ENCODE measurements at regions not wholly inside any gene's neighbourhood (a gene's known extent, or its start where the extent isn't known, plus 50 kb on each side); places are given as distances from the start of the nearest gene placed in this dataset.
A peak's percentile ranks its signal among the peaks of the same experiment; 100 is the strongest.
"Not testable (repeated sequence)": the region's sequence is repeated elsewhere in the genome, so short reads cannot be mapped to it uniquely, and the experiment has no call there.

DNA sequence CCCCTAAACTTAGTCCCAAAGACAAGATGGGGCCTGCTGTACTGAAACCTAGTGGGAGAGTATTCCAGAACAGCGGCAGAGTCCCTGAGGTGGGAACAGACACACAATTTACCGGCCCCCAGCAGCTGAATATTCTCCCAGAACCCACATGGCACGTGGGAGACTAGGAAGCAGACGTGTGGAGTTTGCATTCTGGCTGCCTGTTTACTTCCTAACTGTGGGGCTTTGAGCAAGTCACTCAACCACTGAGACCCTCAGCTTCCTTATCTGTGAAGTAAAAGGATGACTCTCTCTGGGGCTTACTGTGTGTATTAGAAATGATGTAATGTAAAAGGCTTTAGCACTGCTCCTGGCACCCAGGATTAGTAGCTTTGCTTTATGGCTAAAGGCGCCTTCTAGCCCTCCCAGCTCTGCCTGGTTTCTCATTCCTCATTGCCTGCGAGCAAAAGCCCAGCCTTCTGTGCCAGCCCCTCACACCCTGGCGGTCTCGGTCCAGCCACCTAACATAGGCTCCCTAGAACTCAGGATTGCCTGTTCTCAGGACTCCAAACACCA is 353.1 kb downstream of the CDC5L start:
- DNase-seq (ENCODE audit: low spot score), result no peak

DNA sequence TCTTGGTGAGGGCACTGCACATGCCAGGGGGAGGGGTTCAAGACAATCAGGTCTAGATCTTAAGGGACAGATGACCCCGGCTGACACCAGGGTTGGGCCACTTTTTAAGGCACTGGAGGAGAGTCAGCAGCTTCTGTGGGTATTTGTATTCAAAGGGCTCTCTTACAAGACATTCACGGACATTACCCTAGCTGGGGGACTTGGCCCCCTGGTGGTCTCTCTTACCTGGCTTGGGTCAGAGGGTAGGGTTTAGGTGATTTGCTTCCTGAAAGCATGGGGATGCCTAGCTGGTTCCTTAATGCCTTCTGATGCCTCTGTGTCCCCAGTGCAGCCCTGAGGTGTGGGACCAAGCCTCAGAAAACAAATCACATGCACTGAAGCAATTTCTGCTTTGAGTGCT is 354.7 kb downstream of the CDC5L start:
- DNase-seq (ENCODE audit: low spot score), result peak; percentile 2

DNA sequence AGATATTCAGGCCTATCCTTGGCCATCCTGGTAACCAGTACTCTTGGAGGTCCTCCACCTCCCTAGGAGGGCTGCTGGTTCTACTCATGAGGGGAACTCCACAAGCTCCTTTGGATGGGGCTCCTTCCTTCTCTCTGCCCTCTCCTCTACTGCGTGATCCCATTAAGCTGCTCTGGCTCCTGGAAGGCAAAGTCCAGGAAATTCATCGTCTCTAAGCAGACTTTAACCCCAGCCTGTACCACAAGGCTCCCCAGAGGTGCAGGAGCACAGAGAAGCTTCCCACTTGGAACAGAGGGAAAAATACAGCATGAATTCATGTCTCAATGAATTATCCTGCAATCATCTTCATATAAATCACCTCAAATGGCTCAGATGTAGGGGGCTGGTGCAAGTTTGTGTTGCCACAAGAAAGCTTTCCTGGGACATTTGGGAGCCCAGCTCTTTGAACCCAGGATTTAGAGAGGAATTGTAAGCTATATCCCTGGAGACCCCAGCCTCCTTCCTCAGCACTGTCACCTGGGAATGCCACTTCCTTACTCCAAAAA is 355.4 kb downstream of the CDC5L start:
- DNase-seq (ENCODE audit: low spot score), result no peak

DNA sequence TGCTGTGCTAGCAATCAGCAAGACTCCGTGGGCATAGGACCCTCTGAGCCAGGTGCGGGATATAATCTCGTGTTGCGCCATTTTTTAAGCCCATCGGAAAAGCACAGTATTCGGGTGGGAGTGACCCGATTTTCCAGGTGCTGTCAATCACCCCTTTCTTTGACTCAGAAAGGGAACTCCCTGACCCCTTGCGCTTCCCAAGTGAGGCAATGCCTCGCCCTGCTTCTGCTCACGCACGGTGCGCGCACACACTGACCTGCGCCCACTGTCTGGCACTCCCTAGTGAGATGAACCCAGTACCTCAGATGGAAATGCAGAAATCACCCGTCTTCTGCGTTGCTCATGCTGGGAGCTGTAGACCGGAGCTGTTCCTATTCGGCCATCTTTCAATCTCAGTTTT is 372.6 kb downstream of the CDC5L start:
- not testable (repeated sequence) for DNase-seq (ENCODE audit: low spot score)

DNA sequence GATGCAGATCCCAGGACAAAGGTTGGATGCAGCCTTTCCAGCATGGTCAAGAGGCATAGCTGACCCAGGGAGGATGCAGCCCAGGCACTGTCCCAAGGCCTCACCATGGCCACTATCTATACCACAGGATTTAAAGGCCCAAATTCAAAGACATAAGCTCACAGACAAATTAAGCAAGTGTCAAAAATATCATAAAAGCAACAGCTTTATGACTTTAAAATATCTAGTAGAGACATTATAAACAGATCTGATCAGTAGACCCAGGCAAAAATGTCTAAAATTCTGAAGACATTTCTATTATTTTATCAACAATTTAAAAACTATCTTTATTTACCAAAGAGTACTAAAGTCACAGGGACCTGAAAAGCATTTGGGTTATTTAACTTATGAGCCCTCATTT is 373.5 kb downstream of the CDC5L start:
- no peak for DNase-seq (ENCODE audit: low spot score)

DNA sequence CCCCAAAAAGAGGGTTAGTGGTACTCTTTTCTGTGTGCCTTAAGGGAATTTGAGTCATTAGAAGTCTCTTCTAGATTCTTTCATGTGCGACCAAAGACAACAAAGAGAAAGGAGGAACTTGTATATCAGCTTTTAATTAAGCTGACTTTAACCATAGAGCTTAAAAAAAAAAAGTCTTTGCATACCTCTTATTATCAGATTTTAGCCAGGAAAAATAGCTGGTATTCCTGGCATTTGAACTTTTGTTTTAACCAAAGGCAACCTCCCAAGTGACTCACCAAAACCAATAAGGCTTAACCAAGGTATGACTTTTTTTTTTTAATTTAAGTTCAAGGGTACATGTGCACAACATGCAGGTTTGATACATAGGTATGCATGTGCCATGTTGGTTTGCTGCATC is 375.0 kb downstream of the CDC5L start:
- no peak for DNase-seq (ENCODE audit: low spot score)

DNA sequence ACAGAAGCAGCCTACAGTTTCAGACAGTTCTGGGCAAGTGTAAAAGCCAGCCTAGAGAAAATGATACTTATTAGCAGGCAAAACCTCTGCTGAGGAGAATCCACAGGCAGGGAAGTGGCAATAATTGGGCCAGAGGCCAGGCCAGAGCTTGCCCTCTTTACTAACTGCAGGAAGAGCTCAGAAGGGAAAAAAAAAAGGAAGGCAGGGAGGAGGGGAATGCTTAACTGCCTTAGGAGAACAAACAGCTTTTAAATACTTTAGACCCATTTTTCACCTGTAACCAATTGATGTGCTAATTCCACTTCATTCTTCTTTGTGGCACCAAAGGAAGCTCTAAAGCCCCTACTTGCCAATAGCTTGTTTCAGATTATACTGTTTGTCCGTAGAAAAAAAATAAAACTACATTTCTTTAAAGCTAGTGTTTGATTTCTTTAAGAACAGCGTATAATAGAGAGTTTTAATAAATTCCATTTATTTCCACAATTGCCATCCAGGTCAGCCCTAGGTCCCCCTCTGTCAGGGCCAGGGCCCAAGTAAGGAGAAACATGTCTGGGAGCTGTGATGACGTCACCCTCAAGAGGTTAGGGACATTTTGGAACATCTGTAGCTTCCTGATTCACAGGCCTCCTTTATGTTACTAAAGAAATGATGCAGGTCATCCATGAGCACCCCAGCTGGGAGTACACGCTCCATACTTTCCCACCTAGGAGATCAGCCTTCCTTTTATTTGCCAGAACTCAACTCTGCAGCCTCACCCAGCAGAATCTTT is 384.3 kb downstream of the CDC5L start:
- no peak for DNase-seq (ENCODE audit: low spot score)

DNA sequence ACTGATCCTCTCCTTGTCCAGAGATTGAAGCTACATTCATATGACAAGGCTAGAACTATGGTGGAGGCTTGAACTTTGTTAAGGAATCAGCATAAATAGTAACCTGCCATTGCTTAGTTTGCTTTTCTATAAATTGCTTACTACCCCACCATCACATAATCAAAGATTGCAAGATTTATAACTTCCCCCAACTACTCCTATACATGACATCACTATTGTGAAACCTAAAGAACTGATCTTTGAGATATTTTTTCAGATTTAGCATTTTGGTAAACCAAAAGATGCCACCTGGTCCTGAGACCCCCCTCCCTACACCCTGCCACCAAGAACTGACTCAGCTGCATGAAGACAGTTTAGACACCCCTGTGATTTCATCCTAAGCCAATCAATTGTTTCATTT is 385.3 kb downstream of the CDC5L start:
- DNase-seq (ENCODE audit: low spot score), result no peak

DNA sequence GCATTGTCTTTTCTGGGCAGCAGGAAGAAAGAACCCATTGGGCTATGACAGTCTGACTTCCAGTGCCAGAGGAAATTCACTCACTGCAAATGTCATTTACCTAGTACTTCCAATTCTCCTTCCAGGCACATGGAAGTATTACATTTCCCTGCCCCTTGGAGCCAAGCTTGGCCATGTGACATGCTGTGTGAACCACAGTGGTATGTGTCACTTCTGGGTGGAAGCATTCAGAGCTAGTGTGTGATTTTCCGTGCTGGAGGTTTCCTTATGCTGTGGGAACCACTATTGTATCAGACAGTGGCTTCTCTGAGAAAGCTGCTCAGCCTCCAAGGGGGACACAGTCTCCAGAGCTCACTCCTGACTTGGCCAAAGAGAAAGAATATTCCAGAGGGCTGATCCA is 387.6 kb downstream of the CDC5L start:
- no peak for DNase-seq (ENCODE audit: low spot score)

DNA sequence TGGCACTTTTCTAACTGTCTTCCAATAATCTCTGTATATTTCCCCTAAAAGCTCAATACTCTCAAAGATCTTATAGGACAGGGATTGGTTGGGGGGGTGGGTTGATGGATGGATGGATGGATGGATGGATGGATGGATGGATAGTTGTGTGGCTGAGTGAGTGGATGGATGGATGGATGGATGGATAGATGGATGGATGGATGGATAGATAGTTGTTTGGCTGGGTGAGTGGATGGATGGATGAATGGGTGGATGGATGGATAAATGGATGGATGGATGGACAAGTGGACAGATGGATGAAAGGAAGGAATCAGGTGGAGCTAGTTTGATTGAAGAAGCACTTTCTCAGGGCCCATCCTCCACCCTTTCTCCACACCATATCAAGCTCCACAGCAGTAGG is 388.8 kb downstream of the CDC5L start:
- no peak for DNase-seq (ENCODE audit: low spot score)

DNA sequence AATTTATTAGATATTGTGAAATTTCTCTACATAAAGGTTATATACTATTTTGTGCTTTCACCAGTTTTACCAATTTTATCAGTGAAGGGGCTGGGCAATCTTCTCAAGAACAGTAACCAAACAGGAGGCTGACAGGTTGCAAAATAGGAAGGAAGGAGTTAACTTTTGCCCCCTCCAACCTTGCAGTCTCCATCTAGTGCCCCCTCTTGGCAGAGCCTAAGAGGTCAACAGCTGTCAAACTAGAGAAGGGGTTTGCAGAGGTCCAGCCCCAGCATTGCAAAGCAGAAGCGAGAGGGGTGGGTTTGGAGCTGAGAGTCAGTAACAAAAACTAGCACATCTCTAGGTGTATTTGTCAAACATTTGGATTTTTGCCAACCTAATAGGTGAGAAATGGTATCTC is 391.0 kb downstream of the CDC5L start:
- DNase-seq (ENCODE audit: low spot score), result no peak

Data from AG08396 (cell line).